Right lobe of liver (tissue), 4 donors: ENCODE measurements at regions not wholly inside any gene's neighbourhood (a gene's known extent, or its start where the extent isn't known, plus 50 kb on each side); places are given as distances from the start of the nearest gene placed in this dataset.

Experiments used
- POLR2A ChIP-seq: fragments of 450-650 bp; IDR thresholded peaks from one replicate; pipeline ENCODE4 v1.6.1; 2017; ENCODE audit warnings: antibody characterized with exemption, mild to moderate bottlenecking
- TF ChIP-seq, protein P1 (sequence below), 4 donors: fragments of 200-600 bp in 3 of 4; fragments of 450-650 bp in 1 of 4; IDR thresholded peaks; one replicate each; pipeline versions ENCODE4 v1.5.1 to v1.8.0; 2016 to 2022; ENCODE audit warnings: antibody characterized with exemption in 4 of 4, mild to moderate bottlenecking in 2 of 4
- donor health status: DM: no; HTN: no; CAD: no.
- donor health status: DM: no; HTN: no; CAD: no.
- donor health status: DM: no; HTN: yes; CAD: no.

DNA sequence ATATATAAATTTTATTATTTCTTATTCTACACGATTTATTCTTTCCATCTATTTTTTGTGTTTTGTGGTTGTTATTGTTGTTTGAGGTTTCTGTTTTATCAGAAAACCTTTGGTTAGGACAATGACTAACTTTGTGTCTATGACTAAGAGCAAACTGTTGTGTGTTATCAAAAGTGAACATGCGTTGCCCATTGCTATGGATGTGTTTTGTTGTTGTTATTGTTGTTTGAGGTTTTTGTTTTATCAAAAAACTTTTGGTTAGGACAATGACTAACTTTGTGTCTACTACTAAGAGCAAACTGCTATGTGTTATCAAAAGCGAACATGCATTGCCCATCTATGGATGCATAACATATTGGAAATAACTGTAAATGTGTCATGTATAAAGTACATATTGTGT is 692.3 kb downstream of the SLITRK1 start:
- TF ChIP-seq, protein P1, sequence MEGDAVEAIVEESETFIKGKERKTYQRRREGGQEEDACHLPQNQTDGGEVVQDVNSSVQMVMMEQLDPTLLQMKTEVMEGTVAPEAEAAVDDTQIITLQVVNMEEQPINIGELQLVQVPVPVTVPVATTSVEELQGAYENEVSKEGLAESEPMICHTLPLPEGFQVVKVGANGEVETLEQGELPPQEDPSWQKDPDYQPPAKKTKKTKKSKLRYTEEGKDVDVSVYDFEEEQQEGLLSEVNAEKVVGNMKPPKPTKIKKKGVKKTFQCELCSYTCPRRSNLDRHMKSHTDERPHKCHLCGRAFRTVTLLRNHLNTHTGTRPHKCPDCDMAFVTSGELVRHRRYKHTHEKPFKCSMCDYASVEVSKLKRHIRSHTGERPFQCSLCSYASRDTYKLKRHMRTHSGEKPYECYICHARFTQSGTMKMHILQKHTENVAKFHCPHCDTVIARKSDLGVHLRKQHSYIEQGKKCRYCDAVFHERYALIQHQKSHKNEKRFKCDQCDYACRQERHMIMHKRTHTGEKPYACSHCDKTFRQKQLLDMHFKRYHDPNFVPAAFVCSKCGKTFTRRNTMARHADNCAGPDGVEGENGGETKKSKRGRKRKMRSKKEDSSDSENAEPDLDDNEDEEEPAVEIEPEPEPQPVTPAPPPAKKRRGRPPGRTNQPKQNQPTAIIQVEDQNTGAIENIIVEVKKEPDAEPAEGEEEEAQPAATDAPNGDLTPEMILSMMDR (IDR thresholded peaks at IDR 0.05), result no peak
- TF ChIP-seq POLR2A, result no peak
